OCI-LY1 (cell line): ENCODE measurements at regions not wholly inside any gene's neighbourhood (a gene's known extent, or its start where the extent isn't known, plus 50 kb on each side); places are given as distances from the start of the nearest gene placed in this dataset.
"Not testable (repeated sequence)": the region's sequence is repeated elsewhere in the genome, so short reads cannot be mapped to it uniquely, and the experiment has no call there.

Source experiments
- H2AFZ ChIP-seq: fragments of 200-600 bp; sonication (generic), shearing (Covaris generic); 2 replicates; pipeline ENCODE4 v1.6.0; 2014; ENCODE audit warnings: antibody characterized with exemption, mild to moderate bottlenecking, low read length
- H3F3A ChIP-seq: fragments of 200-600 bp; sonication (generic), shearing (Covaris generic); 2 replicates; pipeline ENCODE4 v1.6.0; 2014; ENCODE audit warnings: mild to moderate bottlenecking, antibody characterized with exemption, low read length, moderate library complexity; ENCODE audit not compliant: insufficient read depth
- H3K27ac ChIP-seq: fragments of 200-600 bp; sonication (generic); 2 replicates; pipeline ENCODE4 v1.5.1; 2014; ENCODE audit warnings: low read length, mixed run types, mild to moderate bottlenecking, low read depth; ENCODE audit not compliant: poor library complexity, severe bottlenecking
- H3K27me3 ChIP-seq: fragments of 200-600 bp; sonication (generic); 2 replicates; pipeline ENCODE4 v1.6.0; 2014; ENCODE audit warnings: antibody characterized with exemption, mild to moderate bottlenecking, low read length, moderate library complexity; ENCODE audit not compliant: insufficient read depth
- H3K36me3 ChIP-seq: fragments of 200-600 bp; sonication (generic); 2 replicates; pipeline ENCODE4 v1.6.1; 2014; ENCODE audit warnings: mild to moderate bottlenecking, antibody characterized with exemption, low read length, moderate library complexity, mixed read lengths; ENCODE audit not compliant: insufficient read depth
- H3K4me1 ChIP-seq: fragments of 200-600 bp; sonication (generic); 2 replicates; pipeline ENCODE4 v1.5.1; 2014; ENCODE audit warnings: mild to moderate bottlenecking, low read length, moderate library complexity; ENCODE audit not compliant: insufficient read depth, severe bottlenecking
- H3K4me2 ChIP-seq: fragments of 200-600 bp; sonication (generic), shearing (Covaris generic); 2 replicates; pipeline ENCODE4 v1.6.1; 2014; ENCODE audit warnings: low read length
- H3K4me3 ChIP-seq: fragments of 200-600 bp; sonication (generic); 2 replicates; pipeline ENCODE4 v1.5.1; 2014; ENCODE audit warnings: low read length, low read depth, mild to moderate bottlenecking, mixed read lengths; ENCODE audit not compliant: poor library complexity, severe bottlenecking
- H3K79me2 ChIP-seq: fragments of 200-600 bp; shearing (Covaris generic); 2 replicates; pipeline ENCODE4 v1.6.1; 2016; ENCODE audit warnings: mixed run types, low read length, mixed read lengths; ENCODE audit not compliant: insufficient read depth
- H3K9ac ChIP-seq: fragments of 200-600 bp; sonication (generic), shearing (Covaris generic); 2 replicates; pipeline ENCODE4 v1.6.1; 2014; ENCODE audit warnings: mild to moderate bottlenecking, low read length, mixed read lengths
- H3K9me2 ChIP-seq: fragments of 200-600 bp; sonication (generic), shearing (Covaris generic); 2 replicates; pipeline ENCODE4 v1.6.1; 2014; ENCODE audit warnings: low read depth, mild to moderate bottlenecking, low read length, mixed read lengths
- H3K9me3 ChIP-seq: fragments of 200-600 bp; shearing (Covaris generic); 2 replicates; pipeline ENCODE4 v1.6.1; 2014; ENCODE audit warnings: low read length, mixed read lengths
- H4K20me1 ChIP-seq: fragments of 200-600 bp; sonication (generic), shearing (Covaris generic); 2 replicates; pipeline ENCODE4 v1.6.0; 2016; ENCODE audit warnings: mild to moderate bottlenecking, low read length; ENCODE audit not compliant: insufficient read depth
- EZH2 ChIP-seq: fragments of 200-600 bp; sonication (generic), shearing (Covaris generic); IDR thresholded peaks from 2 replicates; pipeline ENCODE4 v1.8.0; 2017; ENCODE audit warnings: borderline replicate concordance, mixed run types, mild to moderate bottlenecking, antibody characterized with exemption, low read length, moderate library complexity, mixed read lengths
- TF ChIP-seq, protein P1 (sequence below): fragments of 200-600 bp; sonication (generic), shearing (Covaris generic); IDR thresholded peaks from 2 replicates; pipeline ENCODE4 v1.5.1; 2017; ENCODE audit warnings: mild to moderate bottlenecking, antibody characterized with exemption, low read length, moderate library complexity, mixed read lengths

- Histone ChIP-seq H3K4me1 (no peaks in the 10 kb centered on the region), H3K4me3 (no peak overlapping the region), H3K4me2 (no peak overlapping the region), H3K79me2 (no peaks in the 10 kb centered on the region), H3K27me3 (no peaks in the 10 kb centered on the region), H3K36me3 (no peaks in the 10 kb centered on the region), H4K20me1 (no peaks in the 10 kb centered on the region), H3K9ac (no peak overlapping the region), H3K9me2 (no peaks in the 10 kb centered on the region), H3K27ac (no peak overlapping the region), H3K9me3 (no peaks in the 10 kb centered on the region), H2AFZ (no peak overlapping the region), H3F3A (no peaks in the 10 kb centered on the region)
- TF ChIP-seq, protein P1, sequence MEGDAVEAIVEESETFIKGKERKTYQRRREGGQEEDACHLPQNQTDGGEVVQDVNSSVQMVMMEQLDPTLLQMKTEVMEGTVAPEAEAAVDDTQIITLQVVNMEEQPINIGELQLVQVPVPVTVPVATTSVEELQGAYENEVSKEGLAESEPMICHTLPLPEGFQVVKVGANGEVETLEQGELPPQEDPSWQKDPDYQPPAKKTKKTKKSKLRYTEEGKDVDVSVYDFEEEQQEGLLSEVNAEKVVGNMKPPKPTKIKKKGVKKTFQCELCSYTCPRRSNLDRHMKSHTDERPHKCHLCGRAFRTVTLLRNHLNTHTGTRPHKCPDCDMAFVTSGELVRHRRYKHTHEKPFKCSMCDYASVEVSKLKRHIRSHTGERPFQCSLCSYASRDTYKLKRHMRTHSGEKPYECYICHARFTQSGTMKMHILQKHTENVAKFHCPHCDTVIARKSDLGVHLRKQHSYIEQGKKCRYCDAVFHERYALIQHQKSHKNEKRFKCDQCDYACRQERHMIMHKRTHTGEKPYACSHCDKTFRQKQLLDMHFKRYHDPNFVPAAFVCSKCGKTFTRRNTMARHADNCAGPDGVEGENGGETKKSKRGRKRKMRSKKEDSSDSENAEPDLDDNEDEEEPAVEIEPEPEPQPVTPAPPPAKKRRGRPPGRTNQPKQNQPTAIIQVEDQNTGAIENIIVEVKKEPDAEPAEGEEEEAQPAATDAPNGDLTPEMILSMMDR, result no peak
- TF ChIP-seq EZH2, result no peak
These were observed 540.9 kb downstream of the RAB38 start for GRCh38 chr11:87634331-87634730.

GRCh38 chr11:87628957-87629356 lies 546.3 kb downstream of the RAB38 start:
- H4K20me1 ChIP-seq, result no peaks in the 10 kb centered on the region
- H3K36me3 ChIP-seq, result no peaks in the 10 kb centered on the region
- no peak overlapping the region for H3K9ac ChIP-seq
- no peak overlapping the region for H3K27ac ChIP-seq
- H3K4me1 ChIP-seq, result no peaks in the 10 kb centered on the region
- H2AFZ ChIP-seq, result no peak overlapping the region
- H3K9me2 ChIP-seq, result no peaks in the 10 kb centered on the region
- no peak overlapping the region for H3K4me2 ChIP-seq
- no peaks in the 10 kb centered on the region for H3K27me3 ChIP-seq
- TF ChIP-seq, protein P1, result no peak
- no peak for TF ChIP-seq EZH2
- no peak overlapping the region for H3K4me3 ChIP-seq
- H3F3A ChIP-seq, result no peaks in the 10 kb centered on the region
- H3K79me2 ChIP-seq, result no peaks in the 10 kb centered on the region
- H3K9me3 ChIP-seq, result no peaks in the 10 kb centered on the region

DNA sequence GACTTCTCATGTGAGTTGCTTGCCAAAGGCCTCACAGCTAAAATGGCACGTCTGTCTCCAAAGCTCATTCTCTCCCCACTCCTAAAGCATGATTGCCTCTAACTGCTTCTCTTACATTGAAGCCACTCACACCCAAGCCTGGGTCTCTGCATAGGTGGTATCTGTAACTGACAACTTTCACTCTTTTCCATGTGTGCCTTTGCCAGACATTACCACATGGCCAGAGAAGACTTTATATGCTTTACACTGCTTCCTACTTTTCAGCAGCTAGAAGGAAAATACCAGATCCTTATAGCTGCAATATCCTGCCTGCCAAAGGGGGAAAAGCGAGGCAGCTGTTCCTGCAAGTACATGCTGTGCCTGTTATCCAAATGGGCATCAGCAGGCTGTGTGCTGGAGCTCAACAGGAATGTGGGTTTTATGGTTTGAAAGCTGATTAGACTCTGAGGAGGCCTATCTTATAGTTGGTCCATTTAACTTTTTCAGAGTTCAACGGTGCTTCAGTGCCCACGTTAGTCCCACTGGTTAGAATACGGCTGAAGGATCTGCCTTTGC lies 547.1 kb downstream of the RAB38 start:
- H3F3A ChIP-seq, result no peaks in the 10 kb centered on the region
- no peak overlapping the region for H3K4me3 ChIP-seq

DNA sequence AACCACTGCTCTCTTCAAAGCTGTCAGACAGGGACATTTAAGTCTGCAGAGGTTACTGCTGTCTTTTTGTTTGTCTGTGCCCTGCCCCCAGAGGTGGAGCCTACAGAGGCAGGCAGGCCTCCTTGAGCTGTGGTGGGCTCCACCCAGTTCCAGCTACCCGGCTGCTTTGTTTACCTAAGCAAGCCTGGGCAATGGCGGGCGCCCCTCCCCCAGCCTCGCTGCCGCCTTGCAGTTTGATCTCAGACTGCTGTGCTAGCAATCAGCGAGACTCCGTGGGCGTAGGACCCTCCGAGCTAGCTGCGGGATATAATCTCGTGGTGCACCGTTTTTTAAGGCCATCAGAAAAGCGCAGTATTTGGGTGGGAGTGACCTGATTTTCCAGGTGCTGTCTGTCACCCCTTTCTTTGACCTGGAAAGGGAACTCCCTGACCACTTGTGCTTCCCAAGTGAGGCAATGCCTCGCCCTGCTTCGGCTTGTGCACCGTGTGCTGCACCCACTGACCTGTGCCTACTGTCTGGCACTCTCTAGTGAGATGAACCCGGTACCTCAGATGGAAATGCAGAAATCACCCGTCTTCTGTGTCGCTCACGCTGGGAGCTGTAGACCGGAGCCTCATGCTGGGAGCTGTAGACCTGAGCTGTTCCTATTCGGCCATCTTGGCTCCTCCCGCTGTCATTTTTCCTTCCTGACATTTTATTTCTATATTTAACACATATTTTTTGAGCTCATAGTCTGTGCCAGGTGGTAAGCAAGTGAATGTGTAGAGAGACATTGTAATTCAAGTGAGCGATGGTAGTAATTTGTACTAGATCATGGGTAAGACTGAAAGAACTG lies 551.5 kb downstream of the RAB38 start:
- not testable (repeated sequence) for H4K20me1 ChIP-seq, H3K79me2 ChIP-seq, H3K4me3 ChIP-seq, H3K27ac ChIP-seq, H3K4me2 ChIP-seq, H3K36me3 ChIP-seq, H3K9me3 ChIP-seq, H3K9ac ChIP-seq, H3K4me1 ChIP-seq, H3K9me2 ChIP-seq, H3F3A ChIP-seq, H3K27me3 ChIP-seq, H2AFZ ChIP-seq

More for the DNA sequence above, 547.1 kb downstream of the RAB38 start:
- H3K79me2 ChIP-seq, result no peaks in the 10 kb centered on the region
- H3K4me1 ChIP-seq, result no peaks in the 10 kb centered on the region
- no peaks in the 10 kb centered on the region for H3K9me3 ChIP-seq
- no peaks in the 10 kb centered on the region for H3K36me3 ChIP-seq
- H3K4me2 ChIP-seq, result no peak overlapping the region
- no peak overlapping the region for H3K27ac ChIP-seq
- no peaks in the 10 kb centered on the region for H3K27me3 ChIP-seq
- TF ChIP-seq, protein P1, result no peak
- no peak for TF ChIP-seq EZH2
- no peak overlapping the region for H2AFZ ChIP-seq
- H3K9ac ChIP-seq, result no peak overlapping the region
- no peaks in the 10 kb centered on the region for H3K9me2 ChIP-seq
- no peaks in the 10 kb centered on the region for H4K20me1 ChIP-seq
